Nephron (organoid): ENCODE measurements at regions not wholly inside any gene's neighbourhood (a gene's known extent, or its start where the extent isn't known, plus 50 kb on each side); places are given as distances from the start of the nearest gene placed in this dataset.

Source experiments
- H3K27ac Mint-ChIP-seq, 3 experiments: 2 replicates each; pipeline ENCODE4 v1.8.0; 2020; ENCODE audit warnings: mixed read lengths in 3 of 3, mild to moderate bottlenecking in 2 of 3, moderate library complexity in 1 of 3
- H3K27me3 Mint-ChIP-seq: 2 replicates; pipeline ENCODE4 v1.8.0; 2021; ENCODE audit warnings: low read depth, mild to moderate bottlenecking, moderate library complexity, mixed read lengths
- H3K36me3 Mint-ChIP-seq: 2 replicates; pipeline ENCODE4 v1.8.0; 2020; ENCODE audit warnings: low read depth, mixed read lengths
- H3K4me1 Mint-ChIP-seq: 2 replicates; pipeline ENCODE4 v1.8.0; 2020; ENCODE audit warnings: mixed read lengths
- H3K4me3 Mint-ChIP-seq, 3 experiments: 2 replicates each; pipeline ENCODE4 v1.8.0; 2020; ENCODE audit warnings: mild to moderate bottlenecking in 3 of 3, mixed read lengths in 3 of 3, moderate library complexity in 2 of 3
- H3K9me3 Mint-ChIP-seq: 2 replicates; pipeline ENCODE4 v1.8.0; 2020; ENCODE audit warnings: mixed read lengths
- TF ChIP-seq, protein P1 (sequence below), 3 experiments: fragments of 200-600 bp; sonication (generic); IDR thresholded peaks; one replicate each; pipeline ENCODE4 v1.5.0; 2021; ENCODE audit warnings: antibody characterized with exemption in 3 of 3; ENCODE audit not compliant: unreplicated experiment in 3 of 3

DNA sequence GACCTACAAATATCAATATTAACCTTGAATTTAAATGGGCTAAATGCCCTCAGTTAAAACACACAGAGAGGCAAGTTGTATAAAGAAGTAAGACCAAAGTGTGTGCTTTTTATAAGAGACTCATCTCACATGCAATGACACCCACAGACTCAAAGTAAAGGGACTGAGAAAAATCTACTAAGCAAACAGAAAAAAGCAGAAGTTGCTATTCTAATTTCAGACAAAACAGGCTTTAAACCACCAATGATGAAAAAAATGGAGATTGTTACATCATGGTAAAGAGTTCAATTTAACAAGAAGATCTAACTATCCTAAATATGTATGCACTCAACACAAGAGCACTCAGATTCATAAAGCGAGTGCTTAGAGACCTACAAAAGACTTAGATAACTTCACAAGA, 741.9 kb upstream of the MARCKS start:
- H3K4me1 Mint-ChIP-seq = peaks cover 17% of the 10 kb centered on the region
- TF ChIP-seq, protein P1, sequence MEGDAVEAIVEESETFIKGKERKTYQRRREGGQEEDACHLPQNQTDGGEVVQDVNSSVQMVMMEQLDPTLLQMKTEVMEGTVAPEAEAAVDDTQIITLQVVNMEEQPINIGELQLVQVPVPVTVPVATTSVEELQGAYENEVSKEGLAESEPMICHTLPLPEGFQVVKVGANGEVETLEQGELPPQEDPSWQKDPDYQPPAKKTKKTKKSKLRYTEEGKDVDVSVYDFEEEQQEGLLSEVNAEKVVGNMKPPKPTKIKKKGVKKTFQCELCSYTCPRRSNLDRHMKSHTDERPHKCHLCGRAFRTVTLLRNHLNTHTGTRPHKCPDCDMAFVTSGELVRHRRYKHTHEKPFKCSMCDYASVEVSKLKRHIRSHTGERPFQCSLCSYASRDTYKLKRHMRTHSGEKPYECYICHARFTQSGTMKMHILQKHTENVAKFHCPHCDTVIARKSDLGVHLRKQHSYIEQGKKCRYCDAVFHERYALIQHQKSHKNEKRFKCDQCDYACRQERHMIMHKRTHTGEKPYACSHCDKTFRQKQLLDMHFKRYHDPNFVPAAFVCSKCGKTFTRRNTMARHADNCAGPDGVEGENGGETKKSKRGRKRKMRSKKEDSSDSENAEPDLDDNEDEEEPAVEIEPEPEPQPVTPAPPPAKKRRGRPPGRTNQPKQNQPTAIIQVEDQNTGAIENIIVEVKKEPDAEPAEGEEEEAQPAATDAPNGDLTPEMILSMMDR (IDR thresholded peaks at IDR 0.05; ENCODE audit: unreplicated experiment in 3 of 3) = no peak

DNA sequence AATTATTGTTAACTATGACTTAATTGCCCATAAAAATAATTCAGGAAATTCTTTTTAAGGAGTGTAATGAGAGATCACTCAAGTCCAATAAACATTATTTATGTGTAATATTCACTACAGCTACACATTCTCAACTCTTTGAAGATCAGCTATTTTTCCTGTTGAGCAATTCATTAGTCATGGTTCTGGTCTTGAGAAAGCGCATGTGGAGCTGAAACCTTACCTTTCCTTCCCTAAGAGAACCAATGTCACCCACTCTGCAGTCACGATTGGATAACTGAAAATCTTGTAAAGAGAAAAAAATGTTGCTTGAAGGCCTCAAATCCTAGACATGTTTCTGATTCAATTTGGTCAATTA, 736.9 kb upstream of the MARCKS start:
- H3K36me3 Mint-ChIP-seq = peaks cover 26% of the 10 kb centered on the region
- H3K27ac Mint-ChIP-seq = peak overlapping the region; percentile 81 to 90 (median 84)
- no peak overlapping the region for H3K4me3 Mint-ChIP-seq
- peaks cover 33% of the 10 kb centered on the region for H3K9me3 Mint-ChIP-seq
- H3K27me3 Mint-ChIP-seq = no peaks in the 10 kb centered on the region
- peaks cover 28% of the 10 kb centered on the region for H3K4me1 Mint-ChIP-seq
- TF ChIP-seq, protein P1 (IDR thresholded peaks at IDR 0.05; ENCODE audit: unreplicated experiment in 3 of 3) = no peak

More for the DNA sequence above, 741.9 kb upstream of the MARCKS start:
- Mint-ChIP-seq H3K36me3 (peaks cover 37% of the 10 kb centered on the region), H3K9me3 (peaks cover 59% of the 10 kb centered on the region), H3K4me3 (no peak overlapping the region), H3K27me3 (peaks cover 6% of the 10 kb centered on the region), H3K27ac (no peak overlapping the region)

DNA sequence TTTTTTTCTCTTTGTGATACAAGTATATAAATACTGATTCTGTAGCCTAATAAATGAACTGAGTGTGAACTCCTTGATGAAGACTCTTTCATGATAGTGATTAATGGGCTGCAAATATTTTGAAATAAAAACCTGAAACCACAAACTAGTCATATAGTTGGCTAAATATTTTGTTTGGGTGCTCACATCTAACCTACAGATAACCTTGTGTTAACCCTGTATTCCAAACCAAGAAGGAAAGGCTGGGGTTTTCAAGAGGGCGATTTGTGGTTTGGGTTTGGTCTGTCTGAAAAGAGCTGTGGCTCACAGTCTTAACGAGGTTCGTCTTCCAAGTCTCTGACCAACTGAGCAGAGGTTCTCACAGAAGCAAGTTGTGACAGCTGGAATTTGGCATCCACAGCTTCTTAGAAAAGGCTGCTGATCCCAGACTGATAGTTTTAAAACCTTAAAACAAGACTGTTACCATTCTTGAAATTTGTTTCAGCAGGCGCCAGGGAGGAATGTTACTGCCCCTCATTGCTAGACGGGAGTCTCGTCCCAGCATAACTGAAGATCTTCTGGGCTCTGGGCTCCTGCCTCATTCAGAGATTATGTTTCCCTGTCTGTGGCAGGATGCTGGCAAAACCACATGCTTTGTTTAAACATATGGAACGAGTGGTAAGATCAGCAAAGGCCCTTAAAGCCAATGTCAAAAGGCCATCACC, 736.4 kb upstream of the MARCKS start:
- H3K27me3 Mint-ChIP-seq = no peaks in the 10 kb centered on the region
- H3K4me1 Mint-ChIP-seq = peaks cover 33% of the 10 kb centered on the region
- H3K9me3 Mint-ChIP-seq = peaks cover 28% of the 10 kb centered on the region
- peaks cover 24% of the 10 kb centered on the region for H3K36me3 Mint-ChIP-seq
- TF ChIP-seq, protein P1 (IDR thresholded peaks at IDR 0.05; ENCODE audit: unreplicated experiment in 3 of 3) = no peak
- H3K27ac Mint-ChIP-seq = peak overlapping the region; percentile 81 to 90 (median 84)
- H3K4me3 Mint-ChIP-seq = no peak overlapping the region

DNA sequence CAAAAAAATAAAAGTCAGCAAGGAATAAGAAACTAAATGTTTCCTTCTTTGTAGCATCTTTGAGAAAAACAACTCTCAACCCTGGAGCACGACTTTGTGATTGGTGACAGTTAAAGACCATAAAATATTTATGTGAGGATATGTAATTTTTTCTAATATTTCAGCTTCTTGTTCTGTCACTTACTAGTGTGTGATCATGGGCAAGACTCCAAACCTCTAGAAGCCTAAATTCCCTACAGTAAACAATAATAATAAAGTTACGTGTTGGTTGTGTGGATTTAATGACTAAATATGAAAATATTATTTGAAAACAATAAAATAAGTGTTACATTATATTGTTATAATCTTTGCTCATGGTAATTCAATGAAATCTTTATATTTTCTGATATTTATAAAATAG, 735.6 kb upstream of the MARCKS start:
- Mint-ChIP-seq H3K36me3 (peaks cover 15% of the 10 kb centered on the region), H3K9me3 (peaks cover 20% of the 10 kb centered on the region)
- TF ChIP-seq, protein P1 (IDR thresholded peaks at IDR 0.05; ENCODE audit: unreplicated experiment in 3 of 3) = no peak

DNA sequence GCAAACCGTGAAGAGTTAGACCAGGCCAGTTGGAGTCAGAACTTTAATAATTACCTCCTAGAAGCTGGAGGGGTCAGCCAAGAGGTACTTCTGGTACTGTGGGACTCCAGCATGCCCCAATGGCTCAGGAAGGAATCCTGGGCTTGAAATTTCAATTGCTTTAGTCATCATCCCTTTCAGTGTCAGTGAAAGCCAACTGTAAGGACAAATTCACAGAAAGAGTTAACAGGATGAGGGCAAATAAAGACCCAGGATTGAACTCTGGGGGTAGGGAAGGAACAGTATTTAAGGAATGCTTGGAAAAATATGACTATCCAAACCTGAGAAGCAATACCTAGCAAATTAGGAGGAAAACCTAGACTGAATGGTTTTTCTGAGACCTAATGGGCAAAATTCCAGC, 735.1 kb upstream of the MARCKS start:
- H3K4me3 Mint-ChIP-seq = no peak overlapping the region
- H3K36me3 Mint-ChIP-seq = peaks cover 12% of the 10 kb centered on the region
- H3K9me3 Mint-ChIP-seq = peaks cover 16% of the 10 kb centered on the region
- TF ChIP-seq, protein P1 (IDR thresholded peaks at IDR 0.05; ENCODE audit: unreplicated experiment in 3 of 3) = no peak
- H3K27ac Mint-ChIP-seq = peak overlapping the region; percentile 13 to 63 (median 49)
- peaks cover 42% of the 10 kb centered on the region for H3K4me1 Mint-ChIP-seq
- H3K27me3 Mint-ChIP-seq = no peaks in the 10 kb centered on the region

More for the DNA sequence above, 735.6 kb upstream of the MARCKS start:
- Mint-ChIP-seq H3K4me1 (peaks cover 39% of the 10 kb centered on the region), H3K4me3 (no peak overlapping the region), H3K27me3 (no peaks in the 10 kb centered on the region), H3K27ac (peak overlapping the region in 1 of 3 experiments; percentile 90)

DNA sequence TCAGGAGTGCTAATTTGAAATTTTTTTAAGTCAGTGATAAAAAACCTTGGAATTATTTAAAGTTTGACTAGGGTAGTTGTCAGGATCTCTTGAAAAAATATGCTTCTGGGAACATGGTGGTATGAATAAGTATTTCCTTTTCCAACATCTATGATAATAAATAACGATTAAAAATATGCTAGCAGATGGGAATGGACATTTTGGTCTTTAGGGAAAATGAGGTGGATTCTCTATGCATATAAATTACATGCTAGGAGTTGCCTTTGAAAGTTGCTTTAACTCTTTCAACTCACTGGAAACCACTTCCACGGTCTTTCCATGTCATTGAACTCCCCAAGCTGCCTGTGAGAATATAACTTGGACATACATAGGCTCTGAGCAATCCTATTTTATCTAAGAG, 731.5 kb upstream of the MARCKS start:
- Mint-ChIP-seq H3K9me3 (no peaks in the 10 kb centered on the region), H3K27me3 (no peaks in the 10 kb centered on the region), H3K4me1 (peaks cover 32% of the 10 kb centered on the region), H3K36me3 (no peaks in the 10 kb centered on the region), H3K4me3 (no peak overlapping the region), H3K27ac (peak overlapping the region; percentile 69 to 80 (median 79))
- TF ChIP-seq, protein P1 (IDR thresholded peaks at IDR 0.05; ENCODE audit: unreplicated experiment in 3 of 3) = no peak
